HepG2 (cell line): ENCODE measurements at regions not wholly inside any gene's neighbourhood (a gene's known extent, or its start where the extent isn't known, plus 50 kb on each side); places are given as distances from the start of the nearest gene placed in this dataset.

ENCODE experiments used
- CHD4 ChIP-seq: fragments of 200-600 bp; sonication (generic); IDR thresholded peaks from 2 replicates; pipeline ENCODE4 v1.7.0; 2017; ENCODE audit warnings: mild to moderate bottlenecking, low read length, borderline replicate concordance
- DMAP1 ChIP-seq: IDR thresholded peaks from 2 replicates; pipeline ENCODE4 v1.6.1; 2016
- ELF1 ChIP-seq: sonication (generic); formaldehyde crosslinking; IDR thresholded peaks from 2 replicates; pipeline ENCODE4 v1.4.0; 2020; ENCODE audit warnings: missing genetic modification reagents
- ERF ChIP-seq: IDR thresholded peaks from 2 replicates; pipeline ENCODE4 v1.6.1; 2018; ENCODE audit warnings: missing biosample characterization, missing genetic modification reagents
- FOXP1 ChIP-seq, 2 experiments: fragments of 450-650 bp in 1 of 2; IDR thresholded peaks; 2 replicates each; pipeline ENCODE4 v1.6.1; 2017 to 2018; ENCODE audit warnings: antibody characterized with exemption in 1 of 2
- IKZF4 ChIP-seq: sonication (generic); formaldehyde crosslinking; IDR thresholded peaks from 2 replicates; pipeline ENCODE4 v1.5.1; 2020; ENCODE audit warnings: borderline replicate concordance, mild to moderate bottlenecking, low read depth, missing genetic modification reagents; ENCODE audit errors: not compliant biosample characterization
- ISL2 ChIP-seq: sonication (generic); formaldehyde crosslinking; IDR thresholded peaks from 2 replicates; pipeline ENCODE4 v1.5.0; 2020; ENCODE audit warnings: missing genetic modification reagents
- NONO ChIP-seq, 2 experiments: fragments of 450-650 bp in 1 of 2; sonication (generic) in 1 of 2; formaldehyde crosslinking in 1 of 2; IDR thresholded peaks in 1 of 2; conservative IDR thresholded peaks in 1 of 2; 2 replicates each; pipeline versions ENCODE4 v1.6.1 to v1.8.0; 2017 to 2022; ENCODE audit warnings: mild to moderate bottlenecking in 1 of 2, missing genetic modification reagents in 1 of 2, moderate library complexity in 1 of 2
- SAP130 ChIP-seq: IDR thresholded peaks from 2 replicates; pipeline ENCODE4 v1.6.1; 2016; ENCODE audit warnings: low read depth
- TIGD3 ChIP-seq: sonication (generic); formaldehyde crosslinking; IDR thresholded peaks from 2 replicates; pipeline ENCODE4 v1.5.1; 2020; ENCODE audit warnings: mild to moderate bottlenecking, missing genetic modification reagents, borderline replicate concordance
- TRIM22 ChIP-seq: fragments of 450-650 bp; IDR thresholded peaks from 2 replicates; pipeline ENCODE4 v1.6.1; 2017
- ZFP1 ChIP-seq: IDR thresholded peaks from 2 replicates; pipeline ENCODE4 v1.6.1; 2016
- ZFP36L1 ChIP-seq: sonication (generic); formaldehyde crosslinking; IDR thresholded peaks from 2 replicates; pipeline ENCODE4 v1.8.0; 2022; ENCODE audit warnings: mild to moderate bottlenecking, missing genetic modification reagents, moderate library complexity
- ZNF136 ChIP-seq: sonication (generic); formaldehyde crosslinking; IDR thresholded peaks from 2 replicates; pipeline ENCODE4 v1.8.1; 2022; ENCODE audit warnings: low read depth, mild to moderate bottlenecking, moderate library complexity, missing genetic modification reagents
- ZNF180 ChIP-seq: sonication (generic); formaldehyde crosslinking; IDR thresholded peaks from 2 replicates; pipeline ENCODE4 v1.4.0; 2020; ENCODE audit warnings: low read depth, missing genetic modification reagents, borderline replicate concordance
- ZNF205 ChIP-seq: IDR thresholded peaks from 2 replicates; pipeline ENCODE4 v1.6.1; 2018; ENCODE audit warnings: missing biosample characterization, missing genetic modification reagents
- ZNF354B ChIP-seq: sonication (generic); formaldehyde crosslinking; IDR thresholded peaks from 2 replicates; pipeline ENCODE4 v1.8.0; 2022; ENCODE audit warnings: mild to moderate bottlenecking, missing genetic modification reagents
- ZNF362 ChIP-seq: sonication (generic); formaldehyde crosslinking; IDR thresholded peaks from 2 replicates; pipeline ENCODE4 v1.4.0; 2020; ENCODE audit warnings: missing genetic modification reagents, mild to moderate bottlenecking, borderline replicate concordance
- ZNF468 ChIP-seq: sonication (generic); formaldehyde crosslinking; IDR thresholded peaks from 2 replicates; pipeline ENCODE4 v1.8.0; 2022; ENCODE audit warnings: mild to moderate bottlenecking, moderate library complexity, missing genetic modification reagents
- ZNF589 ChIP-seq: sonication (generic); formaldehyde crosslinking; conservative IDR thresholded peaks from 2 replicates; pipeline ENCODE4 v1.8.0; 2022; ENCODE audit warnings: mild to moderate bottlenecking, moderate library complexity, missing genetic modification reagents
- ZNF644 ChIP-seq: IDR thresholded peaks from 2 replicates; pipeline ENCODE4 v1.6.1; 2016; ENCODE audit warnings: low read depth
- ZNF776 ChIP-seq: sonication (generic); formaldehyde crosslinking; IDR thresholded peaks from 2 replicates; pipeline ENCODE4 v1.4.0; 2020; ENCODE audit warnings: mild to moderate bottlenecking, missing genetic modification reagents
- ZNF777 ChIP-seq: sonication (generic); formaldehyde crosslinking; IDR thresholded peaks from 2 replicates; pipeline ENCODE4 v1.4.0; 2020; ENCODE audit warnings: missing genetic modification reagents
- ZNF792 ChIP-seq: IDR thresholded peaks from 2 replicates; pipeline ENCODE4 v1.6.1; 2016
- ZNF879 ChIP-seq: sonication (generic); formaldehyde crosslinking; IDR thresholded peaks from 2 replicates; pipeline ENCODE4 v1.8.1; 2023; ENCODE audit warnings: missing genetic modification reagents
- TF ChIP-seq, protein P1 (sequence below): sonication (generic); formaldehyde crosslinking; IDR thresholded peaks from 2 replicates; pipeline ENCODE4 v1.8.0; 2022; ENCODE audit warnings: mild to moderate bottlenecking, missing genetic modification reagents, moderate library complexity

DNA sequence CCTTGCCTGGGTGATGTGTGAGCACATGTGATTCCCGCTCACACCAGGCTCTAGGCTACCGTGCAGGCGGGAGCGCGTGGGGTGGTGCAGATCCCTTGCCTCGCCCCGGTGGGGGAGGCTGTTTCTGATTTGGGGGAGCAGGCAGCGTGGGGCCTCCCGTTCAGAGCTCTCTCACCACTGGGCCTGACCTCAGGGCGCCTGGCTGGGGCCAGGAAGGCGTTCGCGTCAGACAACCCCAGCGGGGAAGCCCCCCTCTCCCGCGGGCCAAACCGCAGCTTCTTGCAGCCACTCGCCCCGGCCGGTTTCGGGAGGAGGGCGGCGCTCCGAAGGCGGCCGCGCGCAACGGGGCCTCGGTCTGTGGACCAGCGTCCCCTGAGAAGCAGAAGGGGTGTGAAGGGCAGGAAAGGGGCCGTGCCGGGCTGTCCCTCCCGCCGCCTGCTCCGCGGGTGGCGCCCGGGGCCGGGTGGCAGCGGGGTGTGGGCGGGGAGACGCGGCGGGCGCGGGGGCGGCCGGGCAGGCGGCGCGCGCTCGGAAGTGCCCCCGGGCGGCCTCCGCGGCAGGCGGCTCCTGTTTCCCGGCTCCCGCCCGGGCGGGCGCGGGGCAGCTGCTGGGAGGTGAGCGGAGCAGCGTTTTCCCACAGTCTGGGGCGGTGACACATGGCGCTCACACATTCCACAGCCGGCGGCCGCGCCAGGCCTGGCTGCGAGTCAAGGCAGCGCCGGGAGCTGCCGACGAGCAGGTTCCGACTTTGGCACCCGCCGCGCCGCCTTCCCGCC, 65.1 kb upstream of the HES1 start (continued):
- TF ChIP-seq NONO (IDR thresholded peaks at IDR 0.05), result no peak
- TF ChIP-seq NONO (CRISPR knock-in tag; conservative IDR thresholded peaks at IDR 0.05), result peak; percentile 70
- TF ChIP-seq ZNF589, result peak; percentile 98
- peak; percentile 56; the same call in 1 of the 2 replicates for TF ChIP-seq ZFP1 (CRISPR knock-in tag)
- peak; percentile 33; the same call in 1 of the 2 replicates for TF ChIP-seq ZNF205
- peak; percentile 96 for TF ChIP-seq ZNF792 (CRISPR knock-in tag)
- TF ChIP-seq ZNF180 (CRISPR knock-in tag), result peak; percentile 82; the same call in 1 of the 2 replicates
- peak; percentile 93 for TF ChIP-seq ERF
- TF ChIP-seq ZNF136 (CRISPR knock-in tag), result 0 out of 2 replicates have a peak, but pooled peaks have one; percentile 56
- no peak for TF ChIP-seq CHD4
- TF ChIP-seq, protein P1, sequence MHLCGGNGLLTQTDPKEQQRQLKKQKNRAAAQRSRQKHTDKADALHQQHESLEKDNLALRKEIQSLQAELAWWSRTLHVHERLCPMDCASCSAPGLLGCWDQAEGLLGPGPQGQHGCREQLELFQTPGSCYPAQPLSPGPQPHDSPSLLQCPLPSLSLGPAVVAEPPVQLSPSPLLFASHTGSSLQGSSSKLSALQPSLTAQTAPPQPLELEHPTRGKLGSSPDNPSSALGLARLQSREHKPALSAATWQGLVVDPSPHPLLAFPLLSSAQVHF (CRISPR knock-in tag), result peak; percentile 99
- no peak for TF ChIP-seq ZNF468 (CRISPR knock-in tag)
- TF ChIP-seq SAP130 (CRISPR knock-in tag), result peak; percentile 7; the same call in 1 of the 2 replicates
- peak; percentile 79 for TF ChIP-seq ISL2 (CRISPR knock-in tag)
- peak; percentile 18; the same call in 1 of the 2 replicates for TF ChIP-seq ELF1 (CRISPR knock-in tag)
- 0 out of 2 replicates have a peak, but pooled peaks have one; percentile 91 for TF ChIP-seq ZNF776 (CRISPR knock-in tag)
- peak; percentile 98 for TF ChIP-seq TIGD3 (CRISPR knock-in tag)
- TF ChIP-seq TRIM22, result no peak
- peak; percentile 99 for TF ChIP-seq ZNF879 (CRISPR knock-in tag)
- TF ChIP-seq ZNF777 (CRISPR knock-in tag), result peak; percentile 80
- TF ChIP-seq IKZF4 (CRISPR knock-in tag), result peak; percentile 95
- peak; percentile 68 for TF ChIP-seq DMAP1 (CRISPR knock-in tag)
- TF ChIP-seq ZNF362 (CRISPR knock-in tag), result no peak
- 0 out of 2 replicates have a peak, but pooled peaks have one; percentile 86 for TF ChIP-seq ZFP36L1 (CRISPR knock-in tag)
- no peak for TF ChIP-seq FOXP1 (IDR thresholded peaks at IDR 0.05)
- no peak for TF ChIP-seq FOXP1 (CRISPR knock-in tag; IDR thresholded peaks at IDR 0.05)
- peak; percentile 96; the same call in 1 of the 2 replicates for TF ChIP-seq ZNF354B (CRISPR knock-in tag)
- TF ChIP-seq ZNF644 (CRISPR knock-in tag), result no peak; the same call in 1 of the 2 replicates
